NCI-H2196 treated with DMSO at 0.1 percent for 48 hours (cell line): ENCODE measurements at regions not wholly inside any gene's neighbourhood (a gene's known extent, or its start where the extent isn't known, plus 50 kb on each side); places are given as distances from the start of the nearest gene placed in this dataset.
A peak's percentile ranks its signal among the peaks of the same experiment; 100 is the strongest.

Experiments
- DNase-seq: peaks from one replicate; lab custom pipeline; 2025; ENCODE audit not compliant: unreplicated experiment; lab: John Stamatoyannopoulos, UW

GRCh38 chr9:7354704-7355103 is 444.9 kb downstream of the DMAC1 start:
- DNase-seq = no peak

- DNase-seq = no peak
These were observed 450.9 kb downstream of the DMAC1 start for GRCh38 chr9:7348692-7349091.

GRCh38 chr9:7347556-7347955 is 452.0 kb downstream of the DMAC1 start:
- DNase-seq = no peak

- no peak for DNase-seq
These were observed 453.4 kb downstream of the DMAC1 start for GRCh38 chr9:7346144-7346543.

- DNase-seq = no peak
These were observed 456.8 kb downstream of the DMAC1 start for GRCh38 chr9:7342736-7343135.

- DNase-seq = no peak
These were observed 457.3 kb downstream of the DMAC1 start for GRCh38 chr9:7342229-7342628.

- DNase-seq = no peak
These were observed 458.0 kb downstream of the DMAC1 start for GRCh38 chr9:7341571-7341970.

GRCh38 chr9:7340451-7340850 is 459.1 kb downstream of the DMAC1 start:
- DNase-seq = no peak

GRCh38 chr9:7338586-7339281 is 460.8 kb downstream of the DMAC1 start:
- no peak for DNase-seq

- peak; percentile 69 for DNase-seq
These were observed 463.1 kb downstream of the DMAC1 start for GRCh38 chr9:7336356-7337065.

- DNase-seq = no peak
These were observed 465.9 kb downstream of the DMAC1 start for GRCh38 chr9:7333719-7334118.

- no peak for DNase-seq
These were observed 466.8 kb downstream of the DMAC1 start for GRCh38 chr9:7332780-7333179.

GRCh38 chr9:7328453-7328852 is 471.1 kb downstream of the DMAC1 start:
- peak; percentile 79 for DNase-seq

- DNase-seq = no peak
These were observed 473.6 kb downstream of the DMAC1 start for GRCh38 chr9:7325995-7326394.

- no peak for DNase-seq
These were observed 475.4 kb downstream of the DMAC1 start for GRCh38 chr9:7324152-7324598.

GRCh38 chr9:7320841-7321240 is 478.7 kb downstream of the DMAC1 start:
- DNase-seq = no peak

GRCh38 chr9:7320139-7320538 is 479.4 kb downstream of the DMAC1 start:
- DNase-seq = peak; percentile 70

- no peak for DNase-seq
These were observed 480.7 kb downstream of the DMAC1 start for GRCh38 chr9:7318920-7319319.

- no peak for DNase-seq
These were observed 482.6 kb downstream of the DMAC1 start for GRCh38 chr9:7316967-7317366.

- no peak for DNase-seq
These were observed 483.3 kb downstream of the DMAC1 start for GRCh38 chr9:7316166-7316795.

- no peak for DNase-seq
These were observed 483.8 kb downstream of the DMAC1 start for GRCh38 chr9:7315746-7316145.

- no peak for DNase-seq
These were observed 484.5 kb downstream of the DMAC1 start for GRCh38 chr9:7315116-7315515.
